Endothelial cell of umbilical vein (primary cell): ENCODE measurements at regions not wholly inside any gene's neighbourhood (a gene's known extent, or its start where the extent isn't known, plus 50 kb on each side); places are given as distances from the start of the nearest gene placed in this dataset.

Experiments used
- BruUV-seq: library from RNA; stranded (reverse); fragments of 400-500 nt; replicated peaks from 2 replicates; lab custom pipeline; 2021; lab: Mats Ljungman, UMichigan
- CTCF ChIA-PET: fragments of 300-600, 350-600 bp; sonication (Branson Sonifier 250); formaldehyde crosslinking; loops from one replicate; lab custom pipeline; 2021; ENCODE audit warnings: antibody characterized with exemption, inconsistent platforms; lab: Charles Lee
- POLR2A ChIA-PET: fragments of 300-600, 350-600 bp; sonication (Branson Sonifier 250); formaldehyde crosslinking; loops from one replicate; lab custom pipeline; 2021; ENCODE audit warnings: antibody characterized with exemption, inconsistent platforms; lab: Charles Lee
- DNase-seq: peaks from one replicate; pipeline ENCODE4 v3.0.0-alpha.2; 2011; ENCODE audit warnings: low read depth, low spot score
- FAIRE-seq: peaks from 2 replicates; lab custom pipeline; 2011; peaks lifted over from hg19 to GRCh38; lab: Jason Lieb, UNC
- H2AFZ ChIP-seq: 2 replicates; pipeline ENCODE4 v1.6.0; 2012; ENCODE audit warnings: low read depth, low read length, control low read depth, inconsistent platforms
- H3K27ac ChIP-seq: 2 replicates; pipeline ENCODE4 v1.5.1; 2011; ENCODE audit warnings: low read depth, mild to moderate bottlenecking, control low read depth, low read length, moderate library complexity; ENCODE audit not compliant: insufficient read depth
- H3K27me3 ChIP-seq, 2 experiments: 2 replicates each; pipeline versions ENCODE4 v1.6.0 to v1.6.1; 2011; ENCODE audit warnings: low read length in 2 of 2, mixed read lengths in 1 of 2; ENCODE audit not compliant: control insufficient read depth in 2 of 2, insufficient read depth in 2 of 2
- H3K36me3 ChIP-seq, 2 experiments: 2 replicates in 1 of 2; 3 replicates in 1 of 2; pipeline ENCODE4 v1.5.1; 2011; ENCODE audit warnings: low read length in 2 of 2, mild to moderate bottlenecking in 1 of 2, moderate library complexity in 1 of 2; ENCODE audit not compliant: control insufficient read depth in 2 of 2, insufficient read depth in 2 of 2; ENCODE audit errors: extremely low read depth in 1 of 2
- H3K4me1 ChIP-seq: 3 replicates; pipeline ENCODE4 v1.5.1; 2011; ENCODE audit warnings: mild to moderate bottlenecking, low read length; ENCODE audit not compliant: control insufficient read depth, insufficient read depth; ENCODE audit errors: extremely low read depth
- H3K4me2 ChIP-seq: 2 replicates; pipeline ENCODE4 v1.6.1; 2011; ENCODE audit warnings: low read length, control low read depth, mixed read lengths; ENCODE audit not compliant: insufficient read depth
- H3K4me3 ChIP-seq, 3 experiments: fragments of 200-600 bp in 1 of 3; sonication (generic), shearing (Covaris generic) in 1 of 3; replicated peaks in 1 of 3; 2 replicates each; pipeline ENCODE4 v1.5.1; 2011 to 2016; ENCODE audit warnings: control low read depth in 3 of 3, low read length in 3 of 3, mild to moderate bottlenecking in 2 of 3, inconsistent platforms in 1 of 3, low read depth in 1 of 3, moderate library complexity in 1 of 3; ENCODE audit not compliant: insufficient read depth in 1 of 3
- H3K79me2 ChIP-seq: 2 replicates; pipeline ENCODE4 v1.6.0; 2012; ENCODE audit warnings: low read length, inconsistent platforms; ENCODE audit not compliant: control insufficient read depth, insufficient read depth
- H3K9ac ChIP-seq: replicated peaks from 2 replicates; pipeline ENCODE3; 2011; ENCODE audit warnings: low read length, control low read depth; ENCODE audit not compliant: insufficient read depth; ENCODE audit errors: extremely low read depth
- H3K9me1 ChIP-seq: replicated peaks from 3 replicates; pipeline ENCODE4 v1.6.0; 2011; ENCODE audit warnings: mild to moderate bottlenecking, low read length; ENCODE audit not compliant: control insufficient read depth, insufficient read depth; ENCODE audit errors: extremely low read depth
- H3K9me3 ChIP-seq: replicated peaks from 2 replicates; pipeline ENCODE4 v1.5.1; 2012; ENCODE audit warnings: low read length, inconsistent platforms; ENCODE audit not compliant: control insufficient read depth, insufficient read depth
- H4K20me1 ChIP-seq: replicated peaks from 2 replicates; pipeline ENCODE3; 2011; ENCODE audit warnings: mild to moderate bottlenecking, low read length; ENCODE audit not compliant: control insufficient read depth, insufficient read depth; ENCODE audit errors: extremely low read depth
- EZH2 ChIP-seq: IDR thresholded peaks from 2 replicates; pipeline ENCODE4 v1.6.1; 2012; ENCODE audit warnings: borderline replicate concordance, low read depth, mild to moderate bottlenecking, moderate library complexity, low read length, inconsistent platforms; ENCODE audit not compliant: severe bottlenecking
- FOS ChIP-seq: IDR thresholded peaks from 2 replicates; pipeline ENCODE4 v1.6.1; 2011; ENCODE audit warnings: mild to moderate bottlenecking, low read length, moderate library complexity, borderline replicate concordance; ENCODE audit not compliant: insufficient read depth
- GATA2 ChIP-seq: IDR thresholded peaks from 2 replicates; pipeline ENCODE4 v1.7.0; 2011; ENCODE audit warnings: low read depth, mild to moderate bottlenecking, moderate library complexity, mixed read lengths, low read length; ENCODE audit not compliant: insufficient read length, insufficient read depth
- JUN ChIP-seq: IDR thresholded peaks from 2 replicates; pipeline ENCODE4 v1.6.1; 2011; ENCODE audit warnings: borderline replicate concordance, low read depth; ENCODE audit not compliant: insufficient read length, insufficient read depth
- MYC ChIP-seq: IDR thresholded peaks from one replicate; pipeline ENCODE4 v1.6.1; 2011; ENCODE audit warnings: mild to moderate bottlenecking, low read depth, low read length
- POLR2A ChIP-seq: IDR thresholded peaks from 2 replicates; pipeline ENCODE4 v1.6.1; 2012; ENCODE audit warnings: low read depth, mild to moderate bottlenecking, control low read depth, low read length
- POLR2AphosphoS5 ChIP-seq: IDR thresholded peaks from 2 replicates; pipeline ENCODE4 v1.6.1; 2012; ENCODE audit warnings: low read depth, mild to moderate bottlenecking, control low read depth, low read length, moderate library complexity; ENCODE audit not compliant: insufficient read depth
- dilution Hi-C: fragments of 300-500 bp; cut with MboI; formaldehyde crosslinking; loops from one replicate; pipeline ENCODE4 v1.15.0; 2019; ENCODE audit warnings: low sequenced_read_pairs; ENCODE audit not compliant: extremely low pct_ligation_motif_present
- intact Hi-C: fragments of 100-400 bp; cut with micrococcal nuclease; formaldehyde crosslinking; loops from one replicate; pipeline ENCODE4 v1.10.0; 2022
- TF ChIP-seq, protein P1 (sequence below), 2 donors: IDR thresholded peaks; 1 replicate in 1 of 2; 2 replicates in 1 of 2; pipeline ENCODE4 v1.5.1; 2011; ENCODE audit warnings: low read length in 2 of 2, mild to moderate bottlenecking in 2 of 2, moderate library complexity in 2 of 2, control low read depth in 1 of 2, inconsistent platforms in 1 of 2, low read depth in 1 of 2; ENCODE audit not compliant: insufficient read depth in 1 of 2; ENCODE audit errors: extremely low read depth in 1 of 2
- TF ChIP-seq, protein P2 (sequence below): IDR thresholded peaks from 2 replicates; pipeline ENCODE4 v1.6.1; 2011; ENCODE audit not compliant: insufficient read depth, insufficient read length

GRCh38 chr2:163518762-163519161 lies 217.0 kb downstream of the FIGN start:
- Histone ChIP-seq H3K36me3 (no peaks in the 10 kb centered on the region), H3K9me1 (no peaks in the 10 kb centered on the region), H2AFZ (no peak overlapping the region), H3K4me3 (no peak overlapping the region), H3K9me3 (no peaks in the 10 kb centered on the region), H3K4me1 (no peaks in the 10 kb centered on the region), H3K79me2 (no peaks in the 10 kb centered on the region), H3K27ac (no peak overlapping the region), H4K20me1 (no peaks in the 10 kb centered on the region), H3K27me3 (no peaks in the 10 kb centered on the region), H3K9ac (no peak overlapping the region), H3K4me2 (no peak overlapping the region)
- DNase-seq: no peak
- dilution Hi-C loops (no loop called here), intact Hi-C loops (no loop called here)
- TF ChIP-seq EZH2: no peak
- TF ChIP-seq GATA2: no peak
- TF ChIP-seq POLR2AphosphoS5: no peak
- TF ChIP-seq, protein P1, sequence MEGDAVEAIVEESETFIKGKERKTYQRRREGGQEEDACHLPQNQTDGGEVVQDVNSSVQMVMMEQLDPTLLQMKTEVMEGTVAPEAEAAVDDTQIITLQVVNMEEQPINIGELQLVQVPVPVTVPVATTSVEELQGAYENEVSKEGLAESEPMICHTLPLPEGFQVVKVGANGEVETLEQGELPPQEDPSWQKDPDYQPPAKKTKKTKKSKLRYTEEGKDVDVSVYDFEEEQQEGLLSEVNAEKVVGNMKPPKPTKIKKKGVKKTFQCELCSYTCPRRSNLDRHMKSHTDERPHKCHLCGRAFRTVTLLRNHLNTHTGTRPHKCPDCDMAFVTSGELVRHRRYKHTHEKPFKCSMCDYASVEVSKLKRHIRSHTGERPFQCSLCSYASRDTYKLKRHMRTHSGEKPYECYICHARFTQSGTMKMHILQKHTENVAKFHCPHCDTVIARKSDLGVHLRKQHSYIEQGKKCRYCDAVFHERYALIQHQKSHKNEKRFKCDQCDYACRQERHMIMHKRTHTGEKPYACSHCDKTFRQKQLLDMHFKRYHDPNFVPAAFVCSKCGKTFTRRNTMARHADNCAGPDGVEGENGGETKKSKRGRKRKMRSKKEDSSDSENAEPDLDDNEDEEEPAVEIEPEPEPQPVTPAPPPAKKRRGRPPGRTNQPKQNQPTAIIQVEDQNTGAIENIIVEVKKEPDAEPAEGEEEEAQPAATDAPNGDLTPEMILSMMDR (IDR thresholded peaks at IDR 0.05; ENCODE audit: extremely low read depth in 1 of 2, insufficient read depth in 1 of 2, low read depth in 1 of 2, low read length in 2 of 2): no peak
- TF ChIP-seq JUN: no peak
- TF ChIP-seq, protein P2, sequence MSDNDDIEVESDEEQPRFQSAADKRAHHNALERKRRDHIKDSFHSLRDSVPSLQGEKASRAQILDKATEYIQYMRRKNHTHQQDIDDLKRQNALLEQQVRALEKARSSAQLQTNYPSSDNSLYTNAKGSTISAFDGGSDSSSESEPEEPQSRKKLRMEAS: no peak
- no peak for TF ChIP-seq FOS
- TF ChIP-seq MYC: no peak
- TF ChIP-seq POLR2A: no peak
- POLR2A ChIA-PET: no interaction called here
- BruUV-seq: no TSS peak
- FAIRE-seq: no peak
- CTCF ChIA-PET: no interaction called here
